HCT116 (cell line): ENCODE measurements at regions not wholly inside any gene's neighbourhood (a gene's known extent, or its start where the extent isn't known, plus 50 kb on each side); places are given as distances from the start of the nearest gene placed in this dataset.

ENCODE experiments used
- ATAC-seq: fragments of 200-7000 bp; cut with Tn5 transposase; 2 replicates; pipeline ENCODE4 v1.9.1; 2020; ENCODE audit warnings: mild to moderate bottlenecking, moderate library complexity
- BruUV-seq: library from RNA; stranded (reverse); fragments of 400-500 nt; replicated peaks from 2 replicates; lab custom pipeline; 2021; lab: Mats Ljungman, UMichigan
- CTCF ChIA-PET: fragments of 300-600 bp; sonication (Branson Sonifier 250); formaldehyde crosslinking; loops from one replicate; lab custom pipeline; 2021; ENCODE audit warnings: antibody characterized with exemption; lab: Charles Lee
- POLR2A ChIA-PET: fragments of 300-600, 350-600 bp; sonication (Branson Sonifier 250); formaldehyde crosslinking; loops from one replicate; lab custom pipeline; 2021; ENCODE audit warnings: antibody characterized with exemption; lab: Charles Lee
- RAD21 ChIA-PET, 2 experiments: fragments of 300-600 bp; sonication (Branson Sonifier 250); formaldehyde crosslinking; loops; one replicate each; lab custom pipeline; 2023; ENCODE audit warnings: low total read pairs in 2 of 2; ENCODE audit not compliant: uncharacterized antibody in 2 of 2, unreplicated experiment in 2 of 2, low non-redundant PET in 1 of 2; lab: Charles Lee
- DNase-seq: peaks from one replicate; pipeline ENCODE4 v3.0.0-alpha.2; 2010; ENCODE audit warnings: low read depth, low spot score
- H2AFZ ChIP-seq: fragments of 200-600 bp; shearing (Covaris generic), sonication (generic); 2 replicates; pipeline ENCODE4 v1.6.1; 2017; ENCODE audit warnings: low read depth, mixed run types, mixed read lengths, antibody characterized with exemption, low read length; ENCODE audit not compliant: poor library complexity, severe bottlenecking
- H3K27ac ChIP-seq: 2 replicates; pipeline ENCODE4 v1.5.1; 2012; ENCODE audit warnings: low read depth, low read length
- H3K27me3 ChIP-seq: fragments of 200-600 bp; sonication (generic); 2 replicates; pipeline ENCODE4 v1.6.1; 2016; ENCODE audit warnings: mixed run types, low read length, mixed read lengths; ENCODE audit not compliant: insufficient read depth
- H3K36me3 ChIP-seq, 2 experiments: fragments of 200-500 bp in 1 of 2; fragments of 200-600 bp in 1 of 2; sonication (Bioruptor generic) in 1 of 2; sonication (generic) in 1 of 2; 2 replicates each; pipeline versions ENCODE4 v1.5.1 to v1.6.1; 2014 to 2016; ENCODE audit warnings: low read length in 2 of 2, inconsistent platforms in 1 of 2, mixed read lengths in 1 of 2, mixed run types in 1 of 2; ENCODE audit not compliant: insufficient read depth in 2 of 2, control insufficient read depth in 1 of 2
- H3K4me1 ChIP-seq, 2 experiments: fragments of 200-600 bp in 1 of 2; sonication (generic) in 1 of 2; 2 replicates each; pipeline versions ENCODE4 v1.5.1 to v1.6.1; 2012 to 2017; ENCODE audit warnings: low read length in 2 of 2, inconsistent platforms in 1 of 2, mild to moderate bottlenecking in 1 of 2, mixed read lengths in 1 of 2, mixed run types in 1 of 2, moderate library complexity in 1 of 2; ENCODE audit not compliant: insufficient read depth in 2 of 2, control insufficient read depth in 1 of 2
- H3K4me2 ChIP-seq: fragments of 200-600 bp; sonication (generic); 2 replicates; pipeline ENCODE4 v1.6.1; 2017; ENCODE audit warnings: mixed run types, low read length, mixed read lengths
- H3K4me3 ChIP-seq, 2 experiments: fragments of 200-600 bp in 1 of 2; sonication (generic) in 1 of 2; replicated peaks in 1 of 2; 2 replicates each; pipeline ENCODE4 v1.5.1; 2011 to 2016; ENCODE audit warnings: low read length in 2 of 2, control low read depth in 1 of 2, low read depth in 1 of 2, mild to moderate bottlenecking in 1 of 2, mixed read lengths in 1 of 2, mixed run types in 1 of 2
- H3K79me2 ChIP-seq: fragments of 200-600 bp; sonication (generic); 2 replicates; pipeline ENCODE4 v1.6.1; 2017; ENCODE audit warnings: mild to moderate bottlenecking, mixed run types, low read length, moderate library complexity, mixed read lengths; ENCODE audit not compliant: insufficient read depth
- H3K9ac ChIP-seq: fragments of 200-600 bp; sonication (generic); 2 replicates; pipeline ENCODE4 v1.6.1; 2016; ENCODE audit warnings: low read length, mixed read lengths
- H3K9me2 ChIP-seq: fragments of 200-600 bp; sonication (generic), shearing (Covaris generic); 2 replicates; pipeline ENCODE4 v1.6.1; 2017; ENCODE audit warnings: mixed run types, mild to moderate bottlenecking, moderate library complexity; ENCODE audit not compliant: insufficient read depth
- H3K9me3 ChIP-seq, 2 experiments: fragments of 200-500 bp in 1 of 2; fragments of 200-600 bp in 1 of 2; sonication (Bioruptor generic) in 1 of 2; sonication (generic) in 1 of 2; 2 replicates each; pipeline ENCODE4 v1.6.1; 2014 to 2017; ENCODE audit warnings: low read length in 2 of 2, mixed read lengths in 2 of 2, inconsistent platforms in 1 of 2, low read depth in 1 of 2, mild to moderate bottlenecking in 1 of 2, mixed run types in 1 of 2, moderate library complexity in 1 of 2; ENCODE audit not compliant: control insufficient read depth in 1 of 2, insufficient read depth in 1 of 2
- H4K20me1 ChIP-seq: fragments of 200-600 bp; sonication (generic), shearing (Covaris generic); 2 replicates; pipeline ENCODE4 v1.6.1; 2017; ENCODE audit warnings: mixed run types, mild to moderate bottlenecking, moderate library complexity; ENCODE audit not compliant: insufficient read depth
- ELF1 ChIP-seq: IDR thresholded peaks from 2 replicates; pipeline ENCODE4 v1.6.1; 2012; ENCODE audit warnings: low read depth, borderline replicate concordance
- EZH2 ChIP-seq: fragments of 200-600 bp; sonication (generic); IDR thresholded peaks from 2 replicates; pipeline ENCODE4 v1.6.1; 2017; ENCODE audit warnings: antibody characterized with exemption, mixed run types
- EZH2phosphoT487 ChIP-seq: fragments of 200-600 bp; IDR thresholded peaks from 2 replicates; pipeline ENCODE4 v1.6.1; 2018; ENCODE audit warnings: antibody characterized with exemption, borderline replicate concordance
- FOSL1 ChIP-seq: IDR thresholded peaks from 2 replicates; pipeline ENCODE4 v1.6.1; 2012; ENCODE audit warnings: low read depth
- JUND ChIP-seq: IDR thresholded peaks from 2 replicates; pipeline ENCODE4 v1.6.1; 2012
- POLR2AphosphoS5 ChIP-seq: IDR thresholded peaks from 2 replicates; pipeline ENCODE4 v1.6.1; 2011; ENCODE audit warnings: mild to moderate bottlenecking, low read depth, low read length, moderate library complexity
- RAD21 ChIP-seq: IDR thresholded peaks from 2 replicates; pipeline ENCODE4 v1.6.1; 2012; ENCODE audit warnings: low read depth, mild to moderate bottlenecking
- SP1 ChIP-seq: IDR thresholded peaks from 2 replicates; pipeline ENCODE4 v1.6.1; 2012; ENCODE audit warnings: low read depth
- SRF ChIP-seq: IDR thresholded peaks from 2 replicates; pipeline ENCODE4 v1.6.1; 2012; ENCODE audit warnings: low read depth
- YY1 ChIP-seq: IDR thresholded peaks from 2 replicates; pipeline ENCODE4 v1.6.1; 2011; ENCODE audit warnings: low read length, low read depth, moderate library complexity, mild to moderate bottlenecking; ENCODE audit not compliant: insufficient replicate concordance; ENCODE audit errors: extremely low read depth
- ZNF274 ChIP-seq: fragments of 200-500 bp; sonication (Bioruptor generic); IDR thresholded peaks from 2 replicates; pipeline ENCODE4 v1.6.1; 2014; ENCODE audit warnings: mild to moderate bottlenecking, low read depth, low read length, inconsistent platforms
- intact Hi-C: fragments of 100-400 bp; cut with micrococcal nuclease; formaldehyde crosslinking; loops from 2 replicates; pipeline ENCODE4 v1.10.0; 2022
- TF ChIP-seq, protein P1 (sequence below): IDR thresholded peaks from 2 replicates; pipeline ENCODE4 v1.6.1; 2012
- TF ChIP-seq, protein P2 (sequence below), 3 experiments: fragments of 200-600 bp in 1 of 3; sonication (generic) in 1 of 3; IDR thresholded peaks in 2 of 3; conservative IDR thresholded peaks in 1 of 3; 2 replicates each; pipeline ENCODE4 v1.5.1; 2012 to 2017; ENCODE audit warnings: low read depth in 2 of 3, low read length in 2 of 3, antibody characterized with exemption in 1 of 3, borderline replicate concordance in 1 of 3, control low read depth in 1 of 3, mild to moderate bottlenecking in 1 of 3, mixed read lengths in 1 of 3, mixed run types in 1 of 3, moderate library complexity in 1 of 3; ENCODE audit not compliant: insufficient read depth in 1 of 3
- TF ChIP-seq, protein P3 (sequence below): IDR thresholded peaks from 2 replicates; pipeline ENCODE4 v1.6.1; 2012

DNA sequence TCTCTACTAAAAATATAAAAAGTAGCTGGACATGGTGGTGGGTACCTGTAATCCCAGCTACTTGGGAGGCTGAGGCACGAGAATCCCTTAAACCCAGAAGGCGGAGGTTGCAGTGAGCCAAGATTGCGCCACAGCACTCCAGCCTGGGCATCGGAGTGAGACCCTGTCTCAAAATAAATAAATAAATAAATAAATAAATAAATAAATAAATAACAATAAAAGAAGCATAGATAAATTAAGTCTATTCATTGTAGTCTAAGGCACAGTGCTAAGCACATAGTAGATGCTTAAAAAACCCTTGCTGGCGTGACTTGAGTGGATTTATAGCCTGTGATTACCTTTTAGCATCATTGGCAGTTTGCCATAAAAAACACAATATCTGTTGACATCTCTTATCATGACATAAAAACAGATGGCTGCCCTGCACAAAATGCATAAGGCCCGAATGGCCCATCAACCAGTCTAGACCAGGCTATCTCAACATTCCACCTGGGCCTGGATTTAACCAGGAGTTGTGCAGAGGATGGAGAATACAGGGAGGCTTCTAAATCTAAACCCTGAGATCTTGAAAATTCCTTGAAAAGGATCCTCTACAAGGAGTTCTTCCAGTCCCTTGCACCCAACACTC, 94.9 kb downstream of the PRLHR start:
- no peak overlapping the region for H3K9ac ChIP-seq
- H3K4me3 ChIP-seq = no peak overlapping the region
- H3K79me2 ChIP-seq = no peaks in the 10 kb centered on the region
- CTCF ChIA-PET = no interaction called here
- ATAC-seq (no peak), DNase-seq (no peak)
- H2AFZ ChIP-seq = no peak overlapping the region
- intact Hi-C loops = no loop called here
- peaks cover 7 to 26% of the 10 kb centered on the region in 2 experiments; a peak in 3 of 4 replicates for H3K4me1 ChIP-seq
- H3K9me3 ChIP-seq = no peaks in the 10 kb centered on the region
- no TSS peak for BruUV-seq
- H3K27ac ChIP-seq = no peak overlapping the region
- H3K36me3 ChIP-seq = no peaks in the 10 kb centered on the region
- H4K20me1 ChIP-seq = no peaks in the 10 kb centered on the region
- RAD21 ChIA-PET = no interaction called here
- POLR2A ChIA-PET = no interaction called here
- TF ChIP-seq POLR2AphosphoS5 (no peak), SRF (no peak), ZNF274 (no peak), EZH2phosphoT487 (no peak), YY1 (no peak), JUND (no peak), FOSL1 (no peak), RAD21 (no peak), SP1 (no peak), ELF1 (no peak)
- TF ChIP-seq, protein P1, sequence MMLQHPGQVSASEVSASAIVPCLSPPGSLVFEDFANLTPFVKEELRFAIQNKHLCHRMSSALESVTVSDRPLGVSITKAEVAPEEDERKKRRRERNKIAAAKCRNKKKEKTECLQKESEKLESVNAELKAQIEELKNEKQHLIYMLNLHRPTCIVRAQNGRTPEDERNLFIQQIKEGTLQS = no peak
- H3K27me3 ChIP-seq = no peaks in the 10 kb centered on the region
- no peaks in the 10 kb centered on the region for H3K9me2 ChIP-seq
- no peak overlapping the region for H3K4me2 ChIP-seq

DNA sequence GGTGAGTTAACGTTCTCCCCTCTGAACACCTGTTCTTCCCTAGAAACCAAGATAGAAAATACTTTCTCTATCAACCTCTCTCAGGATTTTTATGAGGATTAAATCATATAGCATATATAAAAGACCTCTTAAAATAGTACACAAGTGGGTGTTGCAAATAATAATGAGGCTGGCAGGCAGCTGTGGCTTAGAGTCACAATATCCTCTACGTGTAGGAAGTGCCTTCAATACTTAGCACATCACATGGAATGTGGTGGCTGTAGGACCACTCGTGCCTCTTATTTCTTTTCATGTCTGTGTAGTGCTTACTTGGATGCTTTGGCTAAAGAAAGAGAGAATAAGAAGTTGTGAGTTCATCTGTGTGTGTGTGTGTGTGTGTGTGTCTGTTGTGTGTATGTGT, 96.3 kb downstream of the PRLHR start:
- intact Hi-C loops = no loop called here
- Histone ChIP-seq H3K9me2 (no peaks in the 10 kb centered on the region), H3K79me2 (no peaks in the 10 kb centered on the region), H3K36me3 (no peaks in the 10 kb centered on the region), H4K20me1 (no peaks in the 10 kb centered on the region), H2AFZ (no peak overlapping the region), H3K27me3 (no peaks in the 10 kb centered on the region), H3K4me1 (peaks cover under 1 to 13% of the 10 kb centered on the region in 2 experiments; a peak in 3 of 4 replicates), H3K9me3 (no peaks in the 10 kb centered on the region), H3K4me2 (no peak overlapping the region), H3K4me3 (no peak overlapping the region), H3K9ac (no peak overlapping the region), H3K27ac (no peak overlapping the region)
- ATAC-seq (no peak), DNase-seq (no peak)
- ChIA-PET POLR2A (no interaction called here), CTCF (no interaction called here), RAD21 (interaction anchor here in 1 of 2 experiments (0.7 kb wide), 1 partner anchor 294 kb away, joined by 3 read pairs; no protein-coding TSS in a partner anchor)
- BruUV-seq = no TSS peak
- TF ChIP-seq SP1 (no peak), YY1 (no peak), EZH2 (no peak), FOSL1 (no peak), JUND (no peak)
- TF ChIP-seq, protein P2, sequence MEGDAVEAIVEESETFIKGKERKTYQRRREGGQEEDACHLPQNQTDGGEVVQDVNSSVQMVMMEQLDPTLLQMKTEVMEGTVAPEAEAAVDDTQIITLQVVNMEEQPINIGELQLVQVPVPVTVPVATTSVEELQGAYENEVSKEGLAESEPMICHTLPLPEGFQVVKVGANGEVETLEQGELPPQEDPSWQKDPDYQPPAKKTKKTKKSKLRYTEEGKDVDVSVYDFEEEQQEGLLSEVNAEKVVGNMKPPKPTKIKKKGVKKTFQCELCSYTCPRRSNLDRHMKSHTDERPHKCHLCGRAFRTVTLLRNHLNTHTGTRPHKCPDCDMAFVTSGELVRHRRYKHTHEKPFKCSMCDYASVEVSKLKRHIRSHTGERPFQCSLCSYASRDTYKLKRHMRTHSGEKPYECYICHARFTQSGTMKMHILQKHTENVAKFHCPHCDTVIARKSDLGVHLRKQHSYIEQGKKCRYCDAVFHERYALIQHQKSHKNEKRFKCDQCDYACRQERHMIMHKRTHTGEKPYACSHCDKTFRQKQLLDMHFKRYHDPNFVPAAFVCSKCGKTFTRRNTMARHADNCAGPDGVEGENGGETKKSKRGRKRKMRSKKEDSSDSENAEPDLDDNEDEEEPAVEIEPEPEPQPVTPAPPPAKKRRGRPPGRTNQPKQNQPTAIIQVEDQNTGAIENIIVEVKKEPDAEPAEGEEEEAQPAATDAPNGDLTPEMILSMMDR (IDR thresholded peaks at IDR 0.05 in 2 of 3, conservative IDR thresholded peaks at IDR 0.05 in 1 of 3; ENCODE audit: borderline replicate concordance in 1 of 3, insufficient read depth in 1 of 3, low read depth in 2 of 3, low read length in 2 of 3) = no peak
- TF ChIP-seq, protein P1 = no peak
- TF ChIP-seq, protein P3, sequence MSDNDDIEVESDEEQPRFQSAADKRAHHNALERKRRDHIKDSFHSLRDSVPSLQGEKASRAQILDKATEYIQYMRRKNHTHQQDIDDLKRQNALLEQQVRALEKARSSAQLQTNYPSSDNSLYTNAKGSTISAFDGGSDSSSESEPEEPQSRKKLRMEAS = no peak
